ENCODE measurements at regions not wholly inside any gene's neighbourhood (a gene's known extent, or its start where the extent isn't known, plus 50 kb on each side); places are given as distances from the start of the nearest gene placed in this dataset.

GRCh38 chr13:77999746-78000145 lies 81.1 kb upstream of the EDNRB start:
- no peak for TF ChIP-seq CTCF (IDR thresholded peaks at IDR 0.05; ENCODE audit: insufficient read depth, low read depth, low read length, missing control alignments)

GRCh38 chr13:77994166-77994565 lies 75.5 kb upstream of the EDNRB start:
- H3K4me3 ChIP-seq (ENCODE audit: low read length): no peak overlapping the region
- DNase-seq (ENCODE audit: low read depth): no peak
- TF ChIP-seq CTCF (IDR thresholded peaks at IDR 0.05; ENCODE audit: insufficient read depth, low read depth, low read length, missing control alignments): no peak

More at GRCh38 chr13:77999746-78000145, 81.1 kb upstream of the EDNRB start:
- DNase-seq (ENCODE audit: low read depth): no peak
- no peak overlapping the region for H3K4me3 ChIP-seq (ENCODE audit: low read length)

- no peak overlapping the region for H3K4me3 ChIP-seq (ENCODE audit: low read length)
- no peak for TF ChIP-seq CTCF (IDR thresholded peaks at IDR 0.05; ENCODE audit: insufficient read depth, low read depth, low read length, missing control alignments)
- no peak for DNase-seq (ENCODE audit: low read depth)
Observed at GRCh38 chr13:77991003-77991402, 72.4 kb upstream of the EDNRB start.

- no peak for TF ChIP-seq CTCF (IDR thresholded peaks at IDR 0.05; ENCODE audit: insufficient read depth, low read depth, low read length, missing control alignments)
- H3K4me3 ChIP-seq (ENCODE audit: low read length): no peak overlapping the region
Observed at GRCh38 chr13:77989281-77989680, 70.7 kb upstream of the EDNRB start.

DNA sequence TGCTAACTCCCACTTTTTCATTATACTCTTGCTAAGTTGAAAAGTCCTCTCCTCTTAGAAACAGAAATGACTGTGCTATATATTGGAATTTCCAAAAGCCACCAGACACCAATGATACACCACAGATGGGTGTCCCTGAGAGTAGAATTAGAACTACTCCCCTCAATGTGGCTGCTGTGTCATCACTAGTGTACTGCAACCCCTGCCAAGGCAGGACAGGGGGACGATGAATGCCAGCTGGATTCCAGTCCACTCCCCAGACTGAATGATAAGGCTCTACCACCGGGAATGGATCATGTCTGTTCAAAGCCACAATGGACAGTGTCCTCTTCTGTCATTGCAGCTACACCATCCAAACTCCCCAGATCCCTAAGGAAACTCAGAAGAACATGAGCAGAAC lies 69.7 kb upstream of the EDNRB start:
- no peak for DNase-seq (ENCODE audit: low read depth)
- no peak overlapping the region for H3K4me3 ChIP-seq (ENCODE audit: low read length)
- no peak for TF ChIP-seq CTCF (IDR thresholded peaks at IDR 0.05; ENCODE audit: insufficient read depth, low read depth, low read length, missing control alignments)

More at GRCh38 chr13:77989281-77989680, 70.7 kb upstream of the EDNRB start:
- no peak for DNase-seq (ENCODE audit: low read depth)

GRCh38 chr13:77986713-77987112 lies 68.1 kb upstream of the EDNRB start:
- no peak for DNase-seq (ENCODE audit: low read depth)
- H3K4me3 ChIP-seq (ENCODE audit: low read length): no peak overlapping the region
- no peak for TF ChIP-seq CTCF (IDR thresholded peaks at IDR 0.05; ENCODE audit: insufficient read depth, low read depth, low read length, missing control alignments)

DNA sequence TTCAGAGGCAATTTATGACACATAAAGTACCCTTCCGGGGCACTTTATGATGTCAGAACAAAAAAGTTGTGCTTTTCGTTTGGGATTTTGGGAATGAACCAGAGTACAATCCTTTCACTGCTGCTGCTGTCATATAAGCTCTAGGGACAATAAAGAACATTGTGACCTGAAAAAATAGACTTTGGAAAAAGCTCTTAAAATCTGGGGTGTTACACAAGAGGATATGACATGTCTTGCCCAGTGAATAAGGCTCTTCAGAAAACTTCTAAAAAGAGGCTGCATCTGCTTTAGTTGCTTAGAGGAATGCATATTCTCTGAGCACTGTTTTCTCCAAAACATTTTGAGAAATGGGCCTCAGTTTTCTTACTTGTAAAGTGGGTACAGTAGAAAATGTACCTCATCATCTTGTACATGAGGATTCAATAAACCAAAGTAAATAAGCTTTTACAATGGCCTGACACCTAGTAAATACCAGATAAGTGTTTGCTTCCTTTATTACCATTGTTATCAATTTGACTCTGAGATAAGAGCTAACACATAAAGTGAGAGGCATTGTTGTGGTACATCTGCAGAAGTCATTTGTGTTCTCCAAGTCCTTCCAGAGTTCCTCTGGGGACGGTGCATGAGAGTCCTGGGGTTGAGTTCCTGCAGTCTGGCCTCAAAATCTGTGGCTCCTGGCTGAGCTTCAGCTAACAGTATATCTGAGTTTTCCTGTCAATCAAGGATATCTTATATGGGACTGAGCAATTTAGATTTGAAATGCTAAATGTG lies 67.4 kb upstream of the EDNRB start:
- TF ChIP-seq CTCF (IDR thresholded peaks at IDR 0.05; ENCODE audit: insufficient read depth, low read depth, low read length, missing control alignments): no peak
- no peak for DNase-seq (ENCODE audit: low read depth)
- H3K4me3 ChIP-seq (ENCODE audit: low read length): no peak overlapping the region

Data from epithelial cell of esophagus (primary cell).